HCT116 (cell line): ENCODE measurements at regions not wholly inside any gene's neighbourhood (a gene's known extent, or its start where the extent isn't known, plus 50 kb on each side); places are given as distances from the start of the nearest gene placed in this dataset.

Experiments
- ATAC-seq: fragments of 200-7000 bp; cut with Tn5 transposase; 2 replicates; pipeline ENCODE4 v1.9.1; 2020; ENCODE audit warnings: mild to moderate bottlenecking, moderate library complexity
- BruUV-seq: library from RNA; stranded (reverse); fragments of 400-500 nt; replicated peaks from 2 replicates; lab custom pipeline; 2021; lab: Mats Ljungman, UMichigan
- CTCF ChIA-PET: fragments of 300-600 bp; sonication (Branson Sonifier 250); formaldehyde crosslinking; loops from one replicate; lab custom pipeline; 2021; ENCODE audit warnings: antibody characterized with exemption; lab: Charles Lee
- POLR2A ChIA-PET: fragments of 300-600, 350-600 bp; sonication (Branson Sonifier 250); formaldehyde crosslinking; loops from one replicate; lab custom pipeline; 2021; ENCODE audit warnings: antibody characterized with exemption; lab: Charles Lee
- RAD21 ChIA-PET, 2 experiments: fragments of 300-600 bp; sonication (Branson Sonifier 250); formaldehyde crosslinking; loops; one replicate each; lab custom pipeline; 2023; ENCODE audit warnings: low total read pairs in 2 of 2; ENCODE audit not compliant: uncharacterized antibody in 2 of 2, unreplicated experiment in 2 of 2, low non-redundant PET in 1 of 2; lab: Charles Lee
- DNase-seq: peaks from one replicate; pipeline ENCODE4 v3.0.0-alpha.2; 2010; ENCODE audit warnings: low read depth, low spot score
- H2AFZ ChIP-seq: fragments of 200-600 bp; shearing (Covaris generic), sonication (generic); 2 replicates; pipeline ENCODE4 v1.6.1; 2017; ENCODE audit warnings: low read depth, mixed run types, mixed read lengths, antibody characterized with exemption, low read length; ENCODE audit not compliant: poor library complexity, severe bottlenecking
- H3K27ac ChIP-seq: 2 replicates; pipeline ENCODE4 v1.5.1; 2012; ENCODE audit warnings: low read depth, low read length
- H3K27me3 ChIP-seq: fragments of 200-600 bp; sonication (generic); 2 replicates; pipeline ENCODE4 v1.6.1; 2016; ENCODE audit warnings: mixed run types, low read length, mixed read lengths; ENCODE audit not compliant: insufficient read depth
- H3K36me3 ChIP-seq, 2 experiments: fragments of 200-500 bp in 1 of 2; fragments of 200-600 bp in 1 of 2; sonication (Bioruptor generic) in 1 of 2; sonication (generic) in 1 of 2; 2 replicates each; pipeline versions ENCODE4 v1.5.1 to v1.6.1; 2014 to 2016; ENCODE audit warnings: low read length in 2 of 2, inconsistent platforms in 1 of 2, mixed read lengths in 1 of 2, mixed run types in 1 of 2; ENCODE audit not compliant: insufficient read depth in 2 of 2, control insufficient read depth in 1 of 2
- H3K4me1 ChIP-seq, 2 experiments: fragments of 200-600 bp in 1 of 2; sonication (generic) in 1 of 2; 2 replicates each; pipeline versions ENCODE4 v1.5.1 to v1.6.1; 2012 to 2017; ENCODE audit warnings: low read length in 2 of 2, inconsistent platforms in 1 of 2, mild to moderate bottlenecking in 1 of 2, mixed read lengths in 1 of 2, mixed run types in 1 of 2, moderate library complexity in 1 of 2; ENCODE audit not compliant: insufficient read depth in 2 of 2, control insufficient read depth in 1 of 2
- H3K4me2 ChIP-seq: fragments of 200-600 bp; sonication (generic); 2 replicates; pipeline ENCODE4 v1.6.1; 2017; ENCODE audit warnings: mixed run types, low read length, mixed read lengths
- H3K4me3 ChIP-seq, 2 experiments: fragments of 200-600 bp in 1 of 2; sonication (generic) in 1 of 2; replicated peaks in 1 of 2; 2 replicates each; pipeline ENCODE4 v1.5.1; 2011 to 2016; ENCODE audit warnings: low read length in 2 of 2, control low read depth in 1 of 2, low read depth in 1 of 2, mild to moderate bottlenecking in 1 of 2, mixed read lengths in 1 of 2, mixed run types in 1 of 2
- H3K79me2 ChIP-seq: fragments of 200-600 bp; sonication (generic); 2 replicates; pipeline ENCODE4 v1.6.1; 2017; ENCODE audit warnings: mild to moderate bottlenecking, mixed run types, low read length, moderate library complexity, mixed read lengths; ENCODE audit not compliant: insufficient read depth
- H3K9ac ChIP-seq: fragments of 200-600 bp; sonication (generic); 2 replicates; pipeline ENCODE4 v1.6.1; 2016; ENCODE audit warnings: low read length, mixed read lengths
- H3K9me2 ChIP-seq: fragments of 200-600 bp; sonication (generic), shearing (Covaris generic); 2 replicates; pipeline ENCODE4 v1.6.1; 2017; ENCODE audit warnings: mixed run types, mild to moderate bottlenecking, moderate library complexity; ENCODE audit not compliant: insufficient read depth
- H3K9me3 ChIP-seq, 2 experiments: fragments of 200-500 bp in 1 of 2; fragments of 200-600 bp in 1 of 2; sonication (Bioruptor generic) in 1 of 2; sonication (generic) in 1 of 2; 2 replicates each; pipeline ENCODE4 v1.6.1; 2014 to 2017; ENCODE audit warnings: low read length in 2 of 2, mixed read lengths in 2 of 2, inconsistent platforms in 1 of 2, low read depth in 1 of 2, mild to moderate bottlenecking in 1 of 2, mixed run types in 1 of 2, moderate library complexity in 1 of 2; ENCODE audit not compliant: control insufficient read depth in 1 of 2, insufficient read depth in 1 of 2
- H4K20me1 ChIP-seq: fragments of 200-600 bp; sonication (generic), shearing (Covaris generic); 2 replicates; pipeline ENCODE4 v1.6.1; 2017; ENCODE audit warnings: mixed run types, mild to moderate bottlenecking, moderate library complexity; ENCODE audit not compliant: insufficient read depth
- CBX3 ChIP-seq: IDR thresholded peaks from 2 replicates; pipeline ENCODE4 v1.6.1; 2012; ENCODE audit warnings: low read depth
- EGR1 ChIP-seq: IDR thresholded peaks from 2 replicates; pipeline ENCODE4 v1.6.1; 2012; ENCODE audit warnings: low read depth
- EZH2phosphoT487 ChIP-seq: fragments of 200-600 bp; IDR thresholded peaks from 2 replicates; pipeline ENCODE4 v1.6.1; 2018; ENCODE audit warnings: antibody characterized with exemption, borderline replicate concordance
- FOSL1 ChIP-seq: IDR thresholded peaks from 2 replicates; pipeline ENCODE4 v1.6.1; 2012; ENCODE audit warnings: low read depth
- JUND ChIP-seq: IDR thresholded peaks from 2 replicates; pipeline ENCODE4 v1.6.1; 2012
- POLR2A ChIP-seq: IDR thresholded peaks from 2 replicates; pipeline ENCODE4 v1.7.0; 2011; ENCODE audit warnings: borderline replicate concordance; ENCODE audit not compliant: insufficient read depth, insufficient read length; ENCODE audit errors: extremely low read depth
- ZFX ChIP-seq: fragments of 450-650 bp; IDR thresholded peaks from 2 replicates; pipeline ENCODE4 v1.6.1; 2017
- intact Hi-C: fragments of 100-400 bp; cut with micrococcal nuclease; formaldehyde crosslinking; loops from 2 replicates; pipeline ENCODE4 v1.10.0; 2022
- TF ChIP-seq, protein P1 (sequence below): IDR thresholded peaks from 2 replicates; pipeline ENCODE4 v1.6.1; 2012
- TF ChIP-seq, protein P2 (sequence below), 3 experiments: fragments of 200-600 bp in 1 of 3; sonication (generic) in 1 of 3; IDR thresholded peaks in 2 of 3; conservative IDR thresholded peaks in 1 of 3; 2 replicates each; pipeline ENCODE4 v1.5.1; 2012 to 2017; ENCODE audit warnings: low read depth in 2 of 3, low read length in 2 of 3, antibody characterized with exemption in 1 of 3, borderline replicate concordance in 1 of 3, control low read depth in 1 of 3, mild to moderate bottlenecking in 1 of 3, mixed read lengths in 1 of 3, mixed run types in 1 of 3, moderate library complexity in 1 of 3; ENCODE audit not compliant: insufficient read depth in 1 of 3
- TF ChIP-seq, protein P3 (sequence below): IDR thresholded peaks from 2 replicates; pipeline ENCODE4 v1.6.1; 2012; ENCODE audit warnings: low read depth
- TF ChIP-seq, protein P4 (sequence below): IDR thresholded peaks from 2 replicates; pipeline ENCODE4 v1.6.1; 2012

DNA sequence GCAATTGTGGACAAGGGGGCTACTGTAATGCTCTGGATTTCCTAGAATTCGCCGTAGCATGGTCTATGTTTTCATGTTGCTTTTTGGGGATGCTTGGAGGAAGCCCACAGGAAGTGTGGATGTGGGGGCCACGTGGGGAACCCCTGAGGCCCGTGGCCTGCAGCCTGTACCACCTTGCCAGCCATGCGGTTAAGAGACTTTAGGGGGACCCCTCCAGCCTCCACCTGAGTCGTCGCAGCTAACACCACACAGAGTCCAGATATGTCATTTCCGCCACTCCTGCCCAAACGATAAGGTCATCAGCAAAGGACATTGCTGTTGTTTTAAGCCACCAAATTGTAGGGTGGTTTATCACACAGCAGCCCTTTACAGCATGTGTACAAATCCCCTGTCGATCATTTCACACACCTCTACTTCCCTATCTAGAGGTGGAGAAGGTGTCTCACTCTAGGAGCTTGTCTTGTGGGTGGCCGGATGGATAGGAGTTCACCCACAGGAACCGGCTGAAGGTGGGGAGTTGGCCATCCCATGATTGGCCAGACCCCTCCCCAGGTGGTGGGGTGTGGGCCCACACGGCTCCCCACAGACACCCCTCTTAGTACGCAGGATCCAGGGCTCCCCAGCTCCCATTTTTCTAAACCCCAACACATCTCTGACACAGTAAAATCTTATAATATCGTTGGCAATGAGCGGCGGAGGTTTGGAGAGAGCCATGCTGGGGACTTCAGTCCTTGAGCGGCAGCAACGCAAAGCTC, 226.7 kb downstream of the TEX29 start:
- RAD21 ChIA-PET = no interaction called here
- BruUV-seq = no TSS peak
- intact Hi-C loops = no loop called here

DNA sequence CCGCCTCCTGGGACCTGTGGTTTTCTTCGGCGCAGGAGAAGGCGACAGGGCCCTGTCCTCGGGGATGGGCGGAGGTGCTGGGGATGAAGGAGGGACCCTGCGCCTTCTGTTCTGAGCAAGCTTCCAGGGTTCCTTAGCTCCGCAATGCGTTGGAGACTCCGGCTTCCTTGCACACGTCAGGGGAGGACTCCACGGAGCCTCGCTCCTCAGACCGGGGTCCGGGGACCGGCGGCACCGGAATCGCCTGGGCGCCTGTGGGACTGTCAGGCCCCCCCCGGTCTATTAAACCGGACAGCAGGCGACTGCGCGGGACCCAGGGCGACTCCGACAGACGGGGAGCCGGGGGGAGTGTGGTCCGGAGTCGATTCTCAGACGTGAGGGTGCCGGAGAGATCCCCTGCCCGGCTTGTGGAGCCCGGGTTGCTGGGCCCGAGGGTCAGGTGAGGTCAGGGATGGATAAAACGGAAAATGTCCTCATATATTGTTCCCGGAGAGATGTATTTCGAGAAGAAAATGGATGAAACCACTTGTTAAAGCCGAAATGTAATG, 227.4 kb downstream of the TEX29 start:
- H3K27ac ChIP-seq = no peak overlapping the region
- H3K9me2 ChIP-seq = no peaks in the 10 kb centered on the region
- H4K20me1 ChIP-seq = no peaks in the 10 kb centered on the region
- RAD21 ChIA-PET = no interaction called here
- no peaks in the 10 kb centered on the region for H3K9me3 ChIP-seq
- no peaks in the 10 kb centered on the region for H3K36me3 ChIP-seq
- H3K4me3 ChIP-seq = no peak overlapping the region
- POLR2A ChIA-PET = no interaction called here
- CTCF ChIA-PET = no interaction called here
- intact Hi-C loops = no loop called here
- no peaks in the 10 kb centered on the region for H3K79me2 ChIP-seq
- no peak overlapping the region for H2AFZ ChIP-seq
- no peak overlapping the region for H3K9ac ChIP-seq
- H3K4me2 ChIP-seq = no peak overlapping the region
- no peak for ATAC-seq
- peaks cover 3% of the 10 kb centered on the region; the same call in 1 of the 2 replicates for H3K27me3 ChIP-seq
- BruUV-seq = no TSS peak
- no peaks in the 10 kb centered on the region for H3K4me1 ChIP-seq
- no peak for DNase-seq
- TF ChIP-seq, protein P1, sequence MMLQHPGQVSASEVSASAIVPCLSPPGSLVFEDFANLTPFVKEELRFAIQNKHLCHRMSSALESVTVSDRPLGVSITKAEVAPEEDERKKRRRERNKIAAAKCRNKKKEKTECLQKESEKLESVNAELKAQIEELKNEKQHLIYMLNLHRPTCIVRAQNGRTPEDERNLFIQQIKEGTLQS = no peak
- TF ChIP-seq JUND (no peak), EGR1 (no peak), EZH2phosphoT487 (no peak), FOSL1 (no peak)
- TF ChIP-seq, protein P2, sequence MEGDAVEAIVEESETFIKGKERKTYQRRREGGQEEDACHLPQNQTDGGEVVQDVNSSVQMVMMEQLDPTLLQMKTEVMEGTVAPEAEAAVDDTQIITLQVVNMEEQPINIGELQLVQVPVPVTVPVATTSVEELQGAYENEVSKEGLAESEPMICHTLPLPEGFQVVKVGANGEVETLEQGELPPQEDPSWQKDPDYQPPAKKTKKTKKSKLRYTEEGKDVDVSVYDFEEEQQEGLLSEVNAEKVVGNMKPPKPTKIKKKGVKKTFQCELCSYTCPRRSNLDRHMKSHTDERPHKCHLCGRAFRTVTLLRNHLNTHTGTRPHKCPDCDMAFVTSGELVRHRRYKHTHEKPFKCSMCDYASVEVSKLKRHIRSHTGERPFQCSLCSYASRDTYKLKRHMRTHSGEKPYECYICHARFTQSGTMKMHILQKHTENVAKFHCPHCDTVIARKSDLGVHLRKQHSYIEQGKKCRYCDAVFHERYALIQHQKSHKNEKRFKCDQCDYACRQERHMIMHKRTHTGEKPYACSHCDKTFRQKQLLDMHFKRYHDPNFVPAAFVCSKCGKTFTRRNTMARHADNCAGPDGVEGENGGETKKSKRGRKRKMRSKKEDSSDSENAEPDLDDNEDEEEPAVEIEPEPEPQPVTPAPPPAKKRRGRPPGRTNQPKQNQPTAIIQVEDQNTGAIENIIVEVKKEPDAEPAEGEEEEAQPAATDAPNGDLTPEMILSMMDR (IDR thresholded peaks at IDR 0.05 in 2 of 3, conservative IDR thresholded peaks at IDR 0.05 in 1 of 3; ENCODE audit: borderline replicate concordance in 1 of 3, insufficient read depth in 1 of 3, low read depth in 2 of 3, low read length in 2 of 3) = no peak
- TF ChIP-seq, protein P3, sequence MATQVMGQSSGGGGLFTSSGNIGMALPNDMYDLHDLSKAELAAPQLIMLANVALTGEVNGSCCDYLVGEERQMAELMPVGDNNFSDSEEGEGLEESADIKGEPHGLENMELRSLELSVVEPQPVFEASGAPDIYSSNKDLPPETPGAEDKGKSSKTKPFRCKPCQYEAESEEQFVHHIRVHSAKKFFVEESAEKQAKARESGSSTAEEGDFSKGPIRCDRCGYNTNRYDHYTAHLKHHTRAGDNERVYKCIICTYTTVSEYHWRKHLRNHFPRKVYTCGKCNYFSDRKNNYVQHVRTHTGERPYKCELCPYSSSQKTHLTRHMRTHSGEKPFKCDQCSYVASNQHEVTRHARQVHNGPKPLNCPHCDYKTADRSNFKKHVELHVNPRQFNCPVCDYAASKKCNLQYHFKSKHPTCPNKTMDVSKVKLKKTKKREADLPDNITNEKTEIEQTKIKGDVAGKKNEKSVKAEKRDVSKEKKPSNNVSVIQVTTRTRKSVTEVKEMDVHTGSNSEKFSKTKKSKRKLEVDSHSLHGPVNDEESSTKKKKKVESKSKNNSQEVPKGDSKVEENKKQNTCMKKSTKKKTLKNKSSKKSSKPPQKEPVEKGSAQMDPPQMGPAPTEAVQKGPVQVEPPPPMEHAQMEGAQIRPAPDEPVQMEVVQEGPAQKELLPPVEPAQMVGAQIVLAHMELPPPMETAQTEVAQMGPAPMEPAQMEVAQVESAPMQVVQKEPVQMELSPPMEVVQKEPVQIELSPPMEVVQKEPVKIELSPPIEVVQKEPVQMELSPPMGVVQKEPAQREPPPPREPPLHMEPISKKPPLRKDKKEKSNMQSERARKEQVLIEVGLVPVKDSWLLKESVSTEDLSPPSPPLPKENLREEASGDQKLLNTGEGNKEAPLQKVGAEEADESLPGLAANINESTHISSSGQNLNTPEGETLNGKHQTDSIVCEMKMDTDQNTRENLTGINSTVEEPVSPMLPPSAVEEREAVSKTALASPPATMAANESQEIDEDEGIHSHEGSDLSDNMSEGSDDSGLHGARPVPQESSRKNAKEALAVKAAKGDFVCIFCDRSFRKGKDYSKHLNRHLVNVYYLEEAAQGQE = no peak
- TF ChIP-seq, protein P4, sequence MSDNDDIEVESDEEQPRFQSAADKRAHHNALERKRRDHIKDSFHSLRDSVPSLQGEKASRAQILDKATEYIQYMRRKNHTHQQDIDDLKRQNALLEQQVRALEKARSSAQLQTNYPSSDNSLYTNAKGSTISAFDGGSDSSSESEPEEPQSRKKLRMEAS = no peak

More for the DNA sequence above, 226.7 kb downstream of the TEX29 start:
- no peak overlapping the region for H2AFZ ChIP-seq
- no peak overlapping the region for H3K4me2 ChIP-seq
- no peaks in the 10 kb centered on the region for H3K79me2 ChIP-seq
- no peaks in the 10 kb centered on the region for H3K9me2 ChIP-seq
- CTCF ChIA-PET = no interaction called here
- no peaks in the 10 kb centered on the region; the same call in 1 of the 2 replicates for H3K27me3 ChIP-seq
- POLR2A ChIA-PET = no interaction called here
- H3K27ac ChIP-seq = no peak overlapping the region
- ATAC-seq (no peak), DNase-seq (no peak)
- H3K36me3 ChIP-seq = no peaks in the 10 kb centered on the region
- H3K4me3 ChIP-seq = no peak overlapping the region
- H3K9ac ChIP-seq = no peak overlapping the region
- no peaks in the 10 kb centered on the region for H3K4me1 ChIP-seq
- H3K9me3 ChIP-seq = no peaks in the 10 kb centered on the region
- no peaks in the 10 kb centered on the region for H4K20me1 ChIP-seq
- TF ChIP-seq ZFX = no peak
- TF ChIP-seq POLR2A = no peak
- TF ChIP-seq CBX3 = no peak
- TF ChIP-seq EZH2phosphoT487 = no peak
